Effector CD8-positive, alpha-beta T cell (primary cell): ENCODE measurements at regions not wholly inside any gene's neighbourhood (a gene's known extent, or its start where the extent isn't known, plus 50 kb on each side); places are given as distances from the start of the nearest gene placed in this dataset.

Experiments used
- DNase-seq: peaks from one replicate; lab custom pipeline; 2025; lab: John Stamatoyannopoulos, UW

DNA sequence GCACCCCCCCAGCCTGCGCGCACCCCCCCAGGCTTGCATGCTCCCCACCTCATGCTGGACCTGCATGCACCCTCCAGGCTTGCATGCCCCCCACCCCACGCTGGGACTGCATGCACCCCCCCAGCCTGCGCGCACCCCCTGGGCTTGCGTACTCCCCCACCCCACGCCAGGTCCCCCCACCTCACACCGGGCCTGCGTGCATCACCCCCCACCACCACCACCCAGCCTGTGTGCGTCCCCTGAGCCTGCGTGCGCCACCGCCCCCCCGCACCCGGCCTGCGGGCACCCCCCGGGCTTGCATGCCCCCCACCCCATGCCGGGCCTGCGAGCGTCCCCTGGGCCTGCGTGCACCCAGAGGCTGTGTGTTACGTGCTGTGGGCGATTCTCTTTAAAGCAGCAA, 61.0 kb upstream of the SLCO4A1 start:
- no peak for DNase-seq

DNA sequence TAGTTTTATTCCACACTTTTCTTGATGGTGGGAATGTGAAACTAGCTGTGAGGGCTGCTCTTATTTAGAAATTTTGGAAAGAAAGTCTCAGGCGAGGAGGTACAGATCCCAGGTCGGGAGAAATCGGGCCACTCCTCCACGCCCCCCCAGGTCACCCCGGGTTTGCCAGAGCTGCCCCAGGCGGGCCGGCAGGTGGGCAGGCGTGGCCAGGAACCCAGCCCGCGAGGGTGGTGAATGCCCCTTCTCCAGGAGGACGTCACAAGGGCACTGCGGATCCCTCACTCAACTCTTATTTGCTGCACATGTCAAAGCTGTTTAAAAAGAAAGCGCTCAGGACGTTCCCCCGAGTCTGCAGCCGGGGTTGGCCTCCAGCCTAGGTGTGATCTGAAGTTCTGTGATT, 60.5 kb upstream of the SLCO4A1 start:
- no peak for DNase-seq

GRCh38 chr20:62583424-62583920, 58.8 kb upstream of the SLCO4A1 start:
- DNase-seq = no peak

- DNase-seq = no peak
Observed at GRCh38 chr20:62584671-62585460, 57.4 kb upstream of the SLCO4A1 start.

DNA sequence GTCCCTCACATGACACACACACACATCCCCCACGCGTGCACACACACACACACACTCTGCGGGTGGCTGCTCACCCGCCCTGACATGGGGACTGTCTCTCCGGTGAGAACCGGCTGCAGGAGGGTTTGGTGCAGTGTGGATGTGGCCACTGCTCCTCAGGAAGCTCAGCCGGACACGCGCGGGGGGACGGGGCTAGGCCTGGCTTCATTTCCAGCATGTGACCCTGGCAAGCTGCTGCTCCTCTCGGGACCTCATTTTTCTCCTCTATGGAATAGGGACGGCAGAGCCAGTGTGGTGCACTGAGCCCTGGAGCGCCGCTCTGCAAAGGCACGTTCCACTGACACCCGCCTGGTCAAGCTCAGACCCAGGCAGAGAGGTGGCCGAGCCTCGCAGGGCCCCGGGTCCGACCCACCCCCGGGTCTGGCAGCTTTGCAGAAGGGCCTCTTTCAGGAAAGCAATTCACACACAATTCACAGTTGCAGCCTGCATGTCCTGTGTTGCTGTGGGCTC, 56.8 kb upstream of the SLCO4A1 start:
- DNase-seq = no peak

DNA sequence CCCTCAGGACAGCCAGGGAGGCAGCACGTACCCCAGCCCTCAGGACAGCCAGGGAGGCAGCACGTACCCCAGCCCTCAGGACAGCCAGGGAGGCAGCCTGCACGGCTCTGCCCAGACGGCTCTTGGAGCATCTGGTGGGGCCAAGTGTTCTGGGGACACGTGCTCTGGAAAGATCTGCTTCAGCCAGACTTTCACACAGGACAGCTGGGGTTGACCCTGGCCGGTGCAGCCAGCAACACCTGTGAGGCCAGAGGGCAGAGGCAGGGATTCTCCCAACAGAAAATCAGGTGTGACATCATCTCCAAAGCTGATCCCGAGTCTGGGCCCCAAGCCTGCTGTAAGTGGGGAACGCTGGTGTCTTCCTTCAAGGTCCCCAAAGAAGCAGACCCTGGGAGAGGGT, 55.5 kb upstream of the SLCO4A1 start:
- no peak for DNase-seq

DNA sequence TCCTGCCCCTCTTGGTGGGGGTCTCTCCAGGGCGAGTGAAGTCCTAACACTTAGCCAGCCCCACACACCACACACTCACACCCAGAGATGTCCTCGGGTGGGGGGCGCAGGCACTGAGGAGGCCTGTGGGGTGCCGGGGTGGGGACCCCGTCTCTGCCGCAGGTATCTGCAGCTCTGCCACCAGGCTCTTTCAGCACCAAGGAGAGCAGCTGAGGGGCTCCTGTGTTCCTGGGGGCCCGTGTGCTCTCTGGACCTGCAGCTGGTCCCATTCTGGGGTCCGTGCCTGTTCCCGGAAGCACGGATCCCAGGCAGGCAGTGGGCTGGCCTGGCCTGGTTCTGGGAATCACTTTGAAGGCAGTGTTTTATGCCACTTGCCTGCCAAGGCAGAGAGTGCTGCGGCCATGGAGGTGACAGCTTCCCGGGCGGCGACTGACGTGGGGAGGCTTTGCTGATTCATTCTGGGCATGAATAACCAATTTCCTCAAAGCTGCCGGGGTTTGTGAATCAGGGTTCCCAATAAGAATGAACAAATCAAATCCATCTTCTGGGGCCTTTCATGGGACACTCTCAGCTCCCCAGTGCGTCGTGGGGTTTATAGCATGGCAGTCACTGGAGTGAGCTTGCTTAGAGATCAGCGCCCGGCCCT, 54.4 kb upstream of the SLCO4A1 start:
- DNase-seq = no peak

GRCh38 chr20:62588458-62589149, 53.7 kb upstream of the SLCO4A1 start:
- no peak for DNase-seq

DNA sequence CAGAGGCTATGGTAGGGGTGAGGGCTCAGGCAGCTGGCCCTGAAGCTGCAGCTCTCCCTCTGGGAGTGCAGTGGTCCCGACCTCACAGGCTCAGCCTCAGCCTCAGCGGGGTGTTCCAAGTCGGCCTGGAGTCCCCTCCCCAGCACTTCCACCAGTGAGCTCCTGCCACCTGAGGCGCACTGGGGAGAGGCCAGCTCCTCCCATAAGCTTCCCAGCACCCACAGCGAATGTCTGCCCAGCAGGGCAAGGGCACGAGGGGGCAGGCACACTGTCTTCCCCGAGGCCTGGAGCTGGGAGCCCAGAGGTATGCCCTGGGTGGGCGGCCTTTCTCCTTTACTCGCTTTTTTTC, 53.2 kb upstream of the SLCO4A1 start:
- DNase-seq = no peak

DNA sequence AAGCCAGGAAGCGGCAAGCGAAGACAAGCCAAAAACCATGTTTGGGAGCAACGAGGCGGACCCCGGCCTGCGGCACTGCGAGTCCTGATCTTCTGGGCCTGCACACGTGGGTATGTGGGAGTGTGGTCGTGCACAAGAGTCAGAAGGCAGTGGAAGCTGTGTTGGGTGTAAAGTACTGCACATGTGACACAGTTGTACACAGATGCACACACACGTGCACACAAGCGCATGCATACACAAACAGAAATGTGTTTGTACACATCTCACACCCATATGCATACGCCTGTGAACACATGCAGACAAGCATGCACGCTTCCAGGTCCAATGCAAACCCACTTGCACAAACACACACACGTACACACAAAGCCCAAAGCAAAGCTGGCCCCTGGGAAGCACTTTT, 52.6 kb upstream of the SLCO4A1 start:
- DNase-seq = no peak

DNA sequence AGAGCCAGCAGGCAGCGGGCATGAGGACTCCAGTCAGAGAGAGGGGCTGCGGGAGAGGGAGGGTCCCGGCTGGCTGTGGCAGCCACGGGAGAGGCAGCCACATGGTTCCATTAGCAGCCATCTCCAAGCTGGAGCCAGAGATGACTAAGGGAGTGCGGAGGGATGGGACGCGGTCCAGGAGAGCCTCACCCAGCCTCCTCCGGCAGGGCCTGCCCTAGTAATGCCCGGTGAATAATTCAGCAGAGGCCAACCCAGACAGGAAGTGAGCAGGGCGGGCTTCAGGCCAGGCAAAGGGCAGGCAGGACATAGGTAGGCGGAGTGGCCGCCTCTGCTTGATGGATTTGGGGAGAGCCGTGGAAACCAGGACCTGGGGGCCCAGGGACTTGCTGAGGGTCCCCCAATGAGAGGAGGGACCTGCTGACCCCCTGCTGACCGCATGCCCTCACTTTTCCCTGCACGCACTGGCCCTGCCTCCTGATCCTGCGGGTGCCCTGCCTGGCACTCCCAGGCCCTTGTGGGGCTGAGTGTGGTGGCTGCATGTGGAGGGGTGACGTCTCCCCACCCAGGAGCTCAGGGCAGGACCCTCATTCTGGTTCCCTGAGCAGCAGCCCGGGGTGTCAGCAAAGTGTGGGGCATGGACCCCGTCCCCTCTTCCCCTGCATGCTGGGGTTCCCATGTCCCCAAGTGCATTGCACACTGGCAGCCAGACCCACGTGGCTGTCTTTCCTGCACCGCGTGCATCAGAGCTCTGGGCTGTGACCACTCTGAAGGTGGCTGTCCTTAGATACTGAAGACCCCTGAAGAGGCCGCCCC, 51.8 kb upstream of the SLCO4A1 start:
- DNase-seq = no peak

DNA sequence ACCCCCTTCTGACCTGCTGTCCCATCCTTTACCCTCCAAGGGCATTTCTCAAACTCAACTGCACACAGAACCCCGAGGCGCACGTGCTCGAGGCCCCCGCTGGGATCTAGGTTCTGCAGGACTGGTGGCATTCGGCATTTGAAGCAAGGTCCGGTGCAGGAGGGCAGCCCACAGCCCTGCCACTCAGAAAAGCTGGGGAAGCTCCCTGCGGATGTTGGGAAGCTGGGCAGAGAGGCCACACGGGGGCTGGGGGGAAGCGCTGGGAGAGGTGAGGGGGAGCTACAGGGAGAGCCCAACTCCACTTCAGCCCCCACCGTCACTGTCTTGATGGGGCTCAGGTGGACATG, 51.2 kb upstream of the SLCO4A1 start:
- DNase-seq = no peak

DNA sequence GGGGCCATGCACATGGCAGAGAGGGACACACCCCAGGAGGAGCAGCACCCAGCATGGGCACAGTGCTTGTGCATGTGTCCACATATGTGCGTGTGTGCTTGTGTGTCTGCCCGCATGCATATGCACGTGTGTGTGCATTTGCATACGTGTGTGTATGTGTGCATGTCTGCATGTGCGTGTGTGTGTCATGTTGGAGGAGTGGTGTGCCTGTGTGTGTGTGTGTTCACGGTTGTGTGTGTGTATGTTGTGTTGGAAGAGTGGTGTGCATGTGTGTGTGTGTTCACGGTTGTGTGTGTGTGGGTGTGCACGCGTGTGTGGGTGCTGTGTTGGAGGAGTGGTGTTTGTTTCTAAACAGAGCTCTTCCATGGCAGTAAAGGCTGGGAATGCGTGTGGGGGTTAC, 50.7 kb upstream of the SLCO4A1 start:
- DNase-seq = no peak
